GM13976 (cell line): ENCODE measurements at regions not wholly inside any gene's neighbourhood (a gene's known extent, or its start where the extent isn't known, plus 50 kb on each side); places are given as distances from the start of the nearest gene placed in this dataset.

ENCODE experiments used
- DNase-seq: peaks from one replicate; pipeline ENCODE4 v3.0.0; 2012; ENCODE audit warnings: low spot score
- CTCF ChIP-seq: IDR thresholded peaks from 2 replicates; pipeline ENCODE4 v1.5.1; 2012; ENCODE audit warnings: borderline replicate concordance, mild to moderate bottlenecking; ENCODE audit not compliant: insufficient read depth; ENCODE audit errors: extremely low read depth, missing control alignments, control extremely low read depth
- in situ Hi-C: fragments of 300-500 bp; cut with MboI; formaldehyde crosslinking; loops from one replicate; pipeline ENCODE4 v1.12.0; 2022; ENCODE audit warnings: low sequenced_read_pairs, mixed read lengths, inconsistent platforms; ENCODE audit not compliant: unreplicated experiment

DNA sequence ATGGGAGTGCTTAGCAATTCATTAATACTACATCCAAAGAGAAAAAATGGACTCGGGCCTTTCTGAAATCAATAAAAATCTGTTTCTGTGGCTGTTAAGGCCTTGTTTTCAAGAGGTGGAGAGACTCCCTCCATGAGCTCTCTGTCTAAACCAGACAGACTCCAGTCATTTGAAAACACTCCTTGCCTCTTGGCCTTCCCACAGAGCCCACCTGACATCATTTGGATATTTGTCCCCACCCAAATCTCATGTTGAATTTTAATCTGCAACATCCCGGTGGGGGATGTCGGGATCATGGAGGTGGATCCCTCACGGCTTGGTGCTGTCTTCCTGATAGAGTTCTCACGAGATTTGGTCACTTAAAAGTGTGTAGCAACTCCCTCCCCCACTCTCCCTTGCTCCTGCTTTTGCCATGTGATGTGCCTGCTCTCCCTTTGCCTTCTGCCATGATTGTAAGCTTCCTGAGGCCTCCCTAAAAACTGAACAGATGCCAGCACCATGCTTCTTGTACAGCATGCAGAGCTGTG is 226.3 kb downstream of the TBXT start:
- in situ Hi-C loops = no loop called here
- no peak for DNase-seq
- TF ChIP-seq CTCF = no peak

DNA sequence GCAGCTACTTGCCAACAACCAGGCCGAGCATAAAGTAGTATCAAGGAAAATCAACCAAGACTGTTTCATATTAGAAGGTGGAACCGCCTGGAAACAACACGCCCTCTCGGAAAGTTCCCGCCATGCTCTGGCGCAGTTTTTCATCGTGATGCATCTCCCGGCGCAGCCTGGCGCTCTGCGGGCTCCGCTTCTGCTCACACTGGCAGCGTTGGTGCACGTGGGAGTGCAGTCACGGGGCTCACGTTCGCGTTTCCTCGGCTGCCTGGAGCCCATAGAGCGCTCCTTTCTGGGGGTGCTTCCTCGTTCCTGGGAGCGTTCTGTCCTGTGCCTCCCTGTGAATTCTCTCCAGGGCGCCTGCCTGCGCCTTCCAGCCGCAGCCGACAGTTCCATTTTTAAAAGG is 227.3 kb downstream of the TBXT start:
- no peak for TF ChIP-seq CTCF
- no peak for DNase-seq
- in situ Hi-C loops = no loop called here

GRCh38 chr6:165939601-165940290 is 227.9 kb downstream of the TBXT start:
- in situ Hi-C loops = no loop called here
- no peak for TF ChIP-seq CTCF
- no peak for DNase-seq

DNA sequence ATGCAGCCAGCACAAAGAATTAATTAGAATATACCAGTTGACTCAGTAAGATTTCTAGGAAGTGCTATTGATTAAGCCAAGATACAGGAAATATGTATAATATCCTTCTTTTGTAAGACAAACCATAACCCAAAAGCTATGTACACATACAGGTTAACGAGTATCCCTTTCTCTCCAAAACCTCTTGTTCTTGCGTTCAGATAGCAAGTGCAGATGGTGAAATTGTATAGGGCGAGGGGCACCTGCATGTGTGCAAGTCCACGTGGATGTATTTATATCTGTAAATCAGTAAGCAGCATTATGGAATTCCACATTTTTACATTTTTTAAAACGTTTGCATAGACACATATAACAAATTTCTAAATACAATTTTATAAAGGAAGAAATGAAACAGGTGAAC is 228.6 kb downstream of the TBXT start:
- in situ Hi-C loops = no loop called here
- DNase-seq = no peak
- TF ChIP-seq CTCF = no peak

GRCh38 chr6:165937564-165938358 is 229.9 kb downstream of the TBXT start:
- in situ Hi-C loops = no loop called here
- DNase-seq = no peak
- no peak for TF ChIP-seq CTCF

- DNase-seq = no peak
- in situ Hi-C loops = no loop called here
- no peak for TF ChIP-seq CTCF
Observed at GRCh38 chr6:165936660-165937059, 231.0 kb downstream of the TBXT start.
